ENCODE measurements at regions not wholly inside any gene's neighbourhood (a gene's known extent, or its start where the extent isn't known, plus 50 kb on each side); places are given as distances from the start of the nearest gene placed in this dataset.

DNA sequence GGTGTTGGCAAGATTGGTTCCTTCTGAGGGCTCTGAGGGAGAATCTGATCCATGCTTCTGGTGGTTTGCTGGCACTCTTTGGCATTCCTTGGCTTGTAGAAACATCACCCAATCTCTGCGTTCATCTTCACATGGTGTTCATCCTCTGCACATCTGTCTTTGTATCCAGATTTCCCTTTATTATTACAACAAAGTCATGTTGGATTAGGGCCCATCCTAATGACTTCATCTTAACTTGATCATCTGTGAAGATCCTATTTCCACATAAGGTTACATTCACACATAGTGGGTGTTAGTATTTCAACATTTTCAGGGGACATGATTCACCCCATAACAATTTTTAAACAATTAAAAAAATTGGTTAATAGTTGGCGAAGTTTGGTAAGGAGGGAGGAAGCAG is 177.4 kb upstream of the CWC22 start:
- DNase-seq (ENCODE audit: low read depth in 3 of 3, low spot score in 2 of 3) = no peak

DNA sequence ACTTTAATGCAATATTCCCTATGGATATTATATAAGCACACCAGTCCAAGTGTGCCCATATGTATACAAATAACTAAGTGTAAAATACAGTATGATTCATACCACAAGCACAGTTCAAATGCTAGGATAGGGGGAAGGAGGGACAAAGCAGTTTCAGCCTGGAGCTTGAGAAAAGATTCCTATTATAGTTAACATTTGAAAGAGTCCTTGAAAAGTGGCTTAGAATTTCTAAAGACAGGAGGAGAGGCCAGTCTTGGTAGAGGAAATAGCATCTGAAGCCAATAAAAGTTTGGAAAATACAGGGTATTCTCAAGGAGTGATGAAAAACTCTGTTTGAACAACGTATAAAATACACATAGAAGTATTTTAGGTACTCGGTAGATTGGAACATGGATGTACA is 173.4 kb upstream of the CWC22 start:
- no peak for DNase-seq (ENCODE audit: low read depth in 3 of 3, low spot score in 2 of 3)

DNA sequence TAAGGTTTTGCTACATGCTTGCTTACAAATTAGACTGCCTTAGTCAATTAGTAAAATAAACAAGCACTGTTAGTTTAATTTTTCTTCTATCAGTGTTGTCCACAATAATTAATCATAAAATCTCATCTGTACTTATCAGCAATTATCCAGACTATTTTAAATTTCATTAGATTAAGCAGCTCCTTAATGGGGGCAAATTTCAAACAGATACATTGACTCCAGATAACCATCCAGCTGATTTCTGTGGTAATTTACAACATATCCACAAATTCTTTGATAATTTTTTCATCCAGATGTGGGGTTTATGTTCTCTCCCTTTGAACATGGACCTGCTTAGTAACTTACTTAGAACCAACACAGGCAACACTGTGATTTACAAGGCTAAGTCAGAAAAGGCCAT is 170.4 kb upstream of the CWC22 start:
- no peak for DNase-seq (ENCODE audit: low read depth in 3 of 3, low spot score in 2 of 3)

DNA sequence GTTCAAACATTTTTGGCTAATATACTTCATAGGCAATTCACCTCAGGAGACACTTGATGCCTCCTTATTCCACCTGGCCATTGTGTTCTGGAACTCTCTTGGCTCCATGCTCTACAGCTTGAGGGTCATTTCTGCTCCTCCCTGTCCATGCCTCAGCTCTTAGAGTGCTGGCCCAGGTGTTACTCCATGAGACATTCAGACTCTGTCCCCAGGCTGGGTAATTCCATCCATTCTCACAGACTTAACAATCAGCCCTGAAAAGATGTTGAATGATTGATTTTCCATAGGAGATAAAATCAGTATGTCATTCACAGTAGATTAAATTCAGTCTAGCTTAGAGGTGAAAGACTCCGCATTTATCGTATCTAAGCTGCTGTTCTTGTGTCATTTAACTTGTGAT is 168.6 kb upstream of the CWC22 start:
- DNase-seq (ENCODE audit: low read depth in 3 of 3, low spot score in 2 of 3) = no peak

DNA sequence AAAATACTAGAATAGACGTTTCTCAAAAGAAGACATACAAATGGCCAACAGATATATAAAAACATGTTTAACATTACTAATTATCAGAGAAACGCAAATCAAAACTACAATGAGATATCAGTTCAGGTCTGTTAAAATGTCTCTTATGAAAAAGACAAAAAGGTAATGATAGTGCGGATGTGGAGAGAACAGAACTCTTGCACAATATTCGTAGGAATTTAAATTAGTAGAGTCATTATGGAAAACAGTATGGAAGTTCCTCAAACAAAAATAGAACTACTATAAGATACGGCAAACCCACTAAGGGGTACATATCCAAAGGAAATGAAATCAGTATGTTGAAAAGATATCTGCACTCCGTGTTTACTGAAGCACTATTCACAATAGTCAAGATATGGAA is 167.5 kb upstream of the CWC22 start:
- DNase-seq (ENCODE audit: low read depth in 3 of 3, low spot score in 2 of 3) = no peak

DNA sequence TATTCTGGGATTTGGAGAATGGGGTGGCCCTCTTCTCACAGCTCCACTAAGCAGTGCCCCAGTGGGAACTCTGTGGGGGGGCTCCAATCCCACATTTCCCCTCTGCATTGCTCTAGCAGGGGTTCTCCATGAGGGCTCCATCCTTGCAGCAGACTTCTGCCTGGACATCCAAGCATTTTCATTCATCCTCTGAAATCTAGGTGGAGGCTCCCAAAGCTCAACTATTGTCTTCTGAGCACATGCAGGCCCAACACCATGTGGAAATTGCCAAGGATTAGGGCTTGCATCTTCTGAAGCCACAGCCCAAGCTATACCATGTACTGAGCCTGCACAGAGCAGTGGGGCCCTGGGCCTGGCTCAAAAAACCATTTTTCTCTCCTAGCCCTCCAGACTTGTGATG is 162.4 kb upstream of the CWC22 start:
- no peak for DNase-seq (ENCODE audit: low read depth in 3 of 3, low spot score in 2 of 3)

DNA sequence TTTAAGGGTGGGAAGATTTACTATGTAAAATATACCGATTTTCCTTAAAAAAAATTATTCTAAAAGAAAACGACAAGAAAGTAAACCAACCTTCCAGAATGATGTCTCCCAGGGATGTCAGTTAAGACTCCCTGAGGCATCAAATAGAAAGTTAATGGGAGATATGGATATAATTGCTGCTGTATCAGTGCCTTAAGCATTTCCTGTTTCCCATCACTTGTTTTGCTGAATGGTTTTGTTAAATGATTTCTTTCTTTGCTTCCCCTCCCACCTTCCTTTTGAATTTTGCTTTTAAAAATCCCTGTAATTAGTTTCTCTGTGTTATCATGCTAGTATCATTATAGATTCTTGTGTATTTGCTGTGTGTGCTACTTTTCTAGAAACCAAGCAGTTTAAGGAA is 154.3 kb upstream of the CWC22 start:
- no peak for DNase-seq (ENCODE audit: low read depth in 3 of 3, low spot score in 2 of 3)

DNA sequence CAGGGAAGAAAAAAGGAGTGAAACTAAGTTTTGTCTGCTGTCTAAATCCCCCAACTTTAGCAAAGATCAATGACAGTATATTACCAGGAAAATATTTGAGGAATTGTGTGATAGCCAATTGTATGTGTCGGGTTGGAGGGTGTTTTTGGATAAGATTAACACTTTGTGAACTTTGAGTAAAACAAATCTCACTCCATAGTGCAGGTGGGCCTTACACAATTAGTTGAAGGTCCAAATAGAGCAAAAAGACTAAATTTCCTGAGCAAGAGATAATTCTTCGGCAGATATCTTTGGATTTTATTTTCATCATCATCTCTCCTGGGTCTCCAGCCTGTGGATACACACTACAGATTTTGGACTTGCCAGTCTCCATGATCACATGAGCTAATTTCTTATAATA is 152.8 kb upstream of the CWC22 start:
- no peak for DNase-seq (ENCODE audit: low read depth in 3 of 3, low spot score in 2 of 3)

DNA sequence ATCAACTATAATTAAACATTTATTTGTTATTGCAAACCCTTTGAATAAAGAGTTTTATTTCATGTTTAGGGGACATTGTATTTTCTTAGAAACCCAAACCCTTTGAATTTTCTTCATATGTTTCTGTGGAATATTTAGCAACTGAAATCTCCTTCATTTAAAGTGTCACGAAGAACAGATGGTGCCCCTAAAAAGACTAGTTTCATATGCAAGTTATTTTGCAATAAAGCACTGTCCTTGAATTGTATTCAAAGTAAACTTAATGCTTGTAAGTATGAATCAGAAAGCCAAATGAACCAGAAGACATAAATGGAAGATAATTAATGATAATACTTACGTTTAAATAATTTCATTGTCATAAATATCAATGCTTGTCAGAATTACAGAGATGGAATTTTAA is 151.9 kb upstream of the CWC22 start:
- no peak for DNase-seq (ENCODE audit: low read depth in 3 of 3, low spot score in 2 of 3)

DNA sequence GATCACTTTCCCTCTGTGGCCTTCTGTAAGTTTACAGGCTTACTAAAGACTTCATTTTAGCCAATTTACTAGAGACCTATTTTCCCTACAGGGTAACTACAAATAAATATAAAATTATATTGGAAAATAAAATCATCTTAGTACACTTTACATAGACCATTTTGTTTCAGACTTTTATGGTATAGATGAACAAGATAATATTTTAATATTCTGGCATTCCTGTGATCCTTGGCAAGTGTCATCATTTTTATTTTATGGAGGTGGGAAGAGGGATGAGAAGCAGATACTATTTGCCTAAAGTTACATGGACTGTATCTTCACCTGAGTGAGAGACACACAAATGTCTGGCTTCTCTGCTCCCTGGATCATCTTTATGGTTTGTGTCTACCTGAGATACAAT is 149.6 kb upstream of the CWC22 start:
- DNase-seq (ENCODE audit: low read depth in 3 of 3, low spot score in 2 of 3) = no peak

DNA sequence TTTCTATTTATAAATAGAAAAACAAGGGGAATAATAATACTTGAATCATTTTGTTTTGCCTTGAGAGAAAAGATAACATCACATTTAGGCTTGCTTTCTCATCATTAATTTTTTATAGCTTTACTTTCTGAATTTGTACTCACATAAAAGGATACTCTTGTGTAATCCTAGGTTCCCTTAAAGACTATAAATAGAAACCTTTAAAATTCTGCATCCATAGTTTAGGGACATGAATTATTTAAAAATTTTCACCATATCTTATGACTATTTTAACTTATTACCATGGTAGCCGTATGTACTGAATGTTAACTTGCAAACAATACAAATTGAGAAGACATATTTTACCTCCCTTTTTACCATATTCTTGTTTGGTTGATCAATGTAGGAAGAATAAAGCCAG is 143.5 kb upstream of the CWC22 start:
- DNase-seq (ENCODE audit: low read depth in 3 of 3, low spot score in 2 of 3) = no peak

DNA sequence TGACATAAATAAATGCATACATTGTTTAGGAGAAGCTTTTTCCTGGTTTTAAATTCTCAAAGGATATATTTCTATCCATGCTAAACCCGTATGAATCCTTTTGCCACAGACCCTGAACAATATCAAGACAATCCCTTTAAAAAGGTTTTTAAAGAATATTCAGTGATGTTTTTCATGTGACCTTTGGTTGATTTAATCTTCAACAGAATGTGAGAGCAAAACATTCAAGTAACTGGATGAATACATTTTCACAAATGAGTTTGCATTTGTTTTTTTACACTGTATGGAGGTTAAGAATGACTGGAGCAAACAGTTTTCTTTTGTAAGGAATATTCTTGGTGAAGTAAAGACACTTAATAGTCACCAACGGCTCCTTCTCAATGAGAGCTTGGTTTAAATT is 139.4 kb upstream of the CWC22 start:
- no peak for DNase-seq (ENCODE audit: low read depth in 3 of 3, low spot score in 2 of 3)

DNA sequence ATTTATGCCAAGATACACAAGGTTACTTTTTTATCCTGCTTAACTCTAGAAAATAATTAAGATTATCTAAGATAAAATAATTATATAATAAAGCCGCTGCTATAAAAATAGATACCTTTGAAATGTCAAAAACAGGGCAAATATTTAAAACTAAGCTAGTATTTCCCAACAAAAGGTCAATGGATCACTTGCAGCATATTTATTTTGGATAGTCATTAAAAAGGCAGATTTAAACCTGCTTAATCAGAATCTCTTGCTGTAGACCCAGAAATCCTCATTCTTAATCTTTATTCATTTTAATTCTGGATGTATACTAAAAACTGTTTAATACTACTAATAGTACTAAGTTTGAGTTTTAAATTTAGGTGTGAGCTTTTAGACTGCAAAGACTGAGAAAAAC is 139.0 kb upstream of the CWC22 start:
- DNase-seq (ENCODE audit: low read depth in 3 of 3, low spot score in 2 of 3) = no peak

DNA sequence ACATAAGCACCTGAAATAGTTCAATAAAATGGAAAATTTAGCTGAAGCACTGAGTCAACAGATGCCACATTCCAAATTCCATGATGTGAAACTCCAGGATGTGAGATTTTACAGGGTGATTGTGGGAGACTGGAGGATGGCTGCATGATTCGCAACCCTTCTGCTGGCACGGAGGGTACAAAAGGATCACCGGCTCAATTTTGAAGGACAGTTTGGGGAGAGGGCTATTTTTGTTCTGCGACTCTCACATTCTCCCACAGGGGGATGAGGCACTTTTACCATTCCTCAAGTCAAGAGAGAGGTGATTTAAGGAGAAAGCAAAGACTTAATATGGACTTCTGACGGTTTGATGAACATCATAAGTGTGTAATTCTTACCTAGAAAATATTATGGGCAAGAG is 138.1 kb upstream of the CWC22 start:
- DNase-seq (ENCODE audit: low read depth in 3 of 3, low spot score in 2 of 3) = no peak

DNA sequence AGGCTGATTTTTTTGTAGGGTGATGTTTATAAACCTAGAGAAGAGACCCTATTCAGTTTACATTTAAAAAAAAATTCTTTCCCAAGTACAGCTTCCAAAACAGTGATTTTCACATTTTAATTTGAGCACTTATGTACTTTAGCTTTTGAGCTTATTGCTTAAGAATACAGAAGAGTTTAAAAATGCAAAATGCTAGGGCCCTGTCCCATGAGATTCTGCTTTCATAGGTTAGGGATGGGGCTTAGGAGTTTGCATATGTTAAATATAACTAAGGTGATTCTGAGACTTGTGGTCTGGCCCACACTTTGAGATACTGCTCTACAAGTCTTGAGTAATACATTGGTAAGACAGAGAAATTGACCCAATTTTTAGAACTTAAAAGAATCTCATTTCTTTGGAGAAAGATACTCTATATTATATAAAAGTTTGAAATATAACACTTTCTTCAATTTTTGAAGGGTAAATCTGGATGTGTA is 137.3 kb upstream of the CWC22 start:
- DNase-seq (ENCODE audit: low read depth in 3 of 3, low spot score in 2 of 3) = no peak

DNA sequence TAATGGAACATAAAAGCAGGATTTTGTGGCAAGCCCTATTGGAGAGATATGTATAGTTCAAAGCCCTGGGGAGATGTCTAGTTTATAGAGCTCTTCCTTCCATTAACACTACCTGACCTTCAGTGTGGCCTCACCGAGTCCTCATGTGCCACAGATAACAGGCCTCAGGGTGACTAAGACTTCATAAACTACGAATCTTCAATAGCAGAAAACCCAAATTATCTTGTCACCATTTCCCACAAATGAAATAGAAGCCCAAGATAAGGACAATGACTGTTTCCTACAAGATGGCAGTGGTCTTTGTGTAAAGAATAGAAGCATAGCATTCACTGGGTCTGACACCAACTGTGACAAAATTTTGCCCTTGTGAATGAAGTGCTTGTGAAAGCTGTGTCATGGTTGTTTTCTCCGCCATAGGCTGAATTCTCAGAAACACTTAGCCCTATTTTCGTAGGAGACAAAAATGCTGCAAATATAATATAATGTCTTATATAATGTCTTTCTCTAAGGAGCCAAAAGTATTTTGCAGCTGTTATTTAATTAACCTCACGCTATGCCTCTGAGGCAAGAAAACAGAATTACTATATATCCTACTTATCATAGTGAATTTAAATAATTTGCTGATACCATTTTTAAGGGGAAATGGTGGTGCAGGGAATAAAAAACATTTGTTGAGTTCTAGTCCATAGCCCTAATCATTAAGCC is 136.7 kb upstream of the CWC22 start:
- DNase-seq (ENCODE audit: low read depth in 3 of 3, low spot score in 2 of 3) = no peak

DNA sequence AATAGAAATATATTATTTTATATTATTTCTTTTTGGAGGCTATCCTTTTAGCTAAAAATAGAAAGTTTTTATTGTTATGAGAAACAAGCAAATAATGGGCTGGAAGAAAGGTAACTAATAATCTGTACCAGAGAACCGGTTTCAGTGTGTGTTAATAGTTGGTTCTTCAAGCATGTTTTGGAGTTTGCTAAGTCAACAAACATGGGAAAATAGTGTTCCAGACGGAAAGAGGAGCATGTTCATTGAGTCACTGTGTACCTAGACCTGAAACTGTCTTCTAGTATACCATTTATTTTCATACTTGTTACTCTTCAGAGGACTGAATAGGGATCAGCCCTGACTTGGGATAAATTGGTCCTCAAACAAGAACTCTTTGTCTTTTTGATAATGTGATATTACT is 134.5 kb upstream of the CWC22 start:
- DNase-seq (ENCODE audit: low read depth in 3 of 3, low spot score in 2 of 3) = no peak

DNA sequence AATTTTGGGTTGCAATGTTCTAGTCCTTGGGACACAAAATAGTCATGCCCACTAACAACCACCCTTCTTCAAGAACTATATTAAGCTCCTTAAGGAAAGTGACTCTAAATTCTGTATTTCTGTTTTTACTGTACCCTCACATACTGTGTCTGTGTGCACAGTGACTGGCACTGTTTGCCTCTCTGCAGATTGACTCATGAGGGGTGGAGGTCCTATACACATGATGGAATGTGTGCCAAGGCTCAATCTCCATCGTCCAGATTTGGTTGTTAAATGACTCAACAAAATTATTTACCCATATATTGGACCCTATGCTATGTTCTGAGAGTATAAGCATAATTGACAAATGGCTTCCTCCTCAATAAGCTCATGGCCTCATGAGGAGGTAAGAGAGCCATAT is 126.6 kb upstream of the CWC22 start:
- no peak for DNase-seq (ENCODE audit: low read depth in 3 of 3, low spot score in 2 of 3)

DNA sequence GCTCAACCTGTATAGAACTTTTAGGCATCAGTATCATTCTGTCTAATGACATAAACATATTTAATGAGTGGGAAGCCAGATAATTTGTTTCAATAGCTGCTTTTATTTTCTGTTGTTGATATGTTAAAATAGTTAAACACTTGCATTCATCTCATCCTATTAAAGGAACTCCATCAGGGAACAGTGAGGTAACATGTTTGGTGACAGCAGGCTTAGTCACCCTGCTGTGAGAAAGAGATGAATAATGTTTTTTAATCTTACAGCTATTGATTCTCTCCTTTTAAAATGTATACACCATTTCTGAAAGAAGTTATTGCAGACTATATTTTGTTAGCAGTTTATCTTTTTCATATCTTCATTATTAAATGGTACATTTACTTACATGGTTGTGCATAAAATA is 123.3 kb upstream of the CWC22 start:
- no peak for DNase-seq (ENCODE audit: low read depth in 3 of 3, low spot score in 2 of 3)

DNA sequence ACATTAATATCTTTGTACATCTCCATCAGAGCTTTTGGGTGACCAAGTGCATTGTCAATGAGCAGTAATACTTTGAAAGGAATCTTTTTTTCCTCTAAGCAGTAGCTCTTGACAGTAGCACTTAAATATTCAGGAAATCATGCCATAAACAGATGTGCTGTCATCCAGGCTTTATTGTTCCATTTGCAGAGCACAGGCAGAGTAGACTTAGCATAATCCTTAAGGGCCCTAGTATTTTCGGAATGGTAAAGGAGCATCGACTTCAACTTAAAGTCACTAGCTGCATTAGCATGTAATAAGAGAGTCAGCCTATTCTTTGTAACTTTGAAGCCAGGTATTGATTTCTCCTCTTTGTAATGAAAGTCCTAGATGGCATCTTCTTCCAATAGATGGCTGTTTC is 121.8 kb upstream of the CWC22 start:
- no peak for DNase-seq (ENCODE audit: low read depth in 3 of 3, low spot score in 2 of 3)

DNA sequence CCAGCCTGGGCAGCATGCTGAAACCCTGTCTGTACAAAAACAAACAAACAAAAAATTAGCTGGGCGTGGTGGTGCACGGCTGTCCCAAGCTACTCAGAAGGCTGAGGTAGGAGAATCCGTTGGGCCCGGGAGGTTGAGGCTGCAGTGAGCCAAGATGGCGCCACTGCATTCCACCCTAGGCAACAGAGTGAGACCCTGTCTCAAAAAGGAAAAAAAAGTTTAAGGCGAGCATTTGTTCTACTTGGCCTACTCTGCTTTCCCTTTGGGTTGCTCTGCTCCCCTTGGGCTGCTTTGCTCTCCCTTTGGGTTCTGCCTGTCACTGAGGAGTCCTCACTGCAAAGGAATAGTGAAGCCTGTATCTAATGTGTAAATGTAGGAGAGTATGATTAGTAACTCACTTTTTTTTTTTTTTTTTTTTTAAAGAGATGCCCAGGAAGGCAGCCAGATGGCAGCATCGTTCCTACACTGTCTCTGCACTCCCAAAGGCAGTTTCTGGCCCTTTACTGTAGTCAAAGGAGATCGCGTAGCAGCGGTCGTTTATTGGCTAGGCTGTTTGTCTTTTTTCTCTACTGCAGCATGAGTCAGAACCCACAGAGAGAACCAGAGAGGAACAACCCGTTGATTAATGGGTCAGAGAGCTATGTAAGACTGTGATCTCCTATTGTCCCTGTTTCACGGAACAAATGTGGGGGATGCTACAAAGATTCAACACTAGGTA is 118.3 kb upstream of the CWC22 start:
- peak; percentile 54 to 71 (median 66) for DNase-seq (ENCODE audit: low read depth in 3 of 3, low spot score in 2 of 3)

DNA sequence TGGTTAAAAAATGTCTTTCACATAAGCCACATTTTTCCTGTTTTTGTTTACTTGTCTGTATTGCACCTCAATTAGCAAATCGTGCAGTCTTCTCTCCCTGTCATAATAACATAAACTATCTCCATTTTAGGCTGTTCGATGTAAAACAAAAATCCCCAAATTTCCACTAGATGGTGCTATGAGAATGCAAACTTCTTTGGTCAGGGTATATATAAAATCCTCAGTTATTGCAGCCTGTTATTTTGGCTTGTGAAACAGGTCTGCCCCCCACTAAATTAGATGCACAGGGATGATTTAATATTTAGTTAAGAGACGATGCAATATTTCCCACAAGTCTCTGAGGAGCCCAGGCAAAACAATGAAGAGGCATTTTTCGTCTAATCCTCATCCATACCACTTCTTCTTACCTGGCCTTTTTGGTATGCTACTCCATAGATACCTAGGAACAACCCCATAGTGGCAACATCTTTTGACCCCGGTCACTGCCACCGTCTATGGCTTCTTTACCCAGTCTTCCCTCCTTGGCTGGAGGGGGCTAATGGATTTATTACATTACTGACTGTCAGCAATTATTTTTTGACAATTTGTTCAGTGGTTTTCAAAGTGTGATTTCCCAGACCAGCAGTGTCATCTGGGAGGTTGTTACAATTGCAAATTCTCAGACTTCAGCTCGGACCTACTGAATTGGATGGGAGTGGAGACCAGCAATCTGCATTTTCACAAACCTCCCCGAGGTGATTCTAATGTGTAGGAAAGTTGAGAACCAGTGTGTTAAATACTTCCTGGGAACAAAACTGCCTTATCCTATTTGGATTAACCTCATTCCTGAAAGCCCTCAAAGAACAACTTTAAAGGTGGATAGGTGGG is 117.4 kb upstream of the CWC22 start:
- peak; percentile 56 to 63 (median 60) for DNase-seq (ENCODE audit: low read depth in 3 of 3, low spot score in 2 of 3)

Data from right renal cortex interstitium (tissue), 3 donors.